BJ (cell line): ENCODE measurements at regions not wholly inside any gene's neighbourhood (a gene's known extent, or its start where the extent isn't known, plus 50 kb on each side); places are given as distances from the start of the nearest gene placed in this dataset.

Experiments
- CTCF ChIA-PET: fragments of 350-600 bp; formaldehyde crosslinking; extraction: SDS; loops from one replicate; lab custom pipeline; 2021; ENCODE audit warnings: antibody characterized with exemption, inconsistent platforms; lab: Yijun Ruan, JAX
- POLR2A ChIA-PET: fragments of 300-600 bp; sonication (Branson Sonifier 250); formaldehyde crosslinking; extraction: SDS; loops from one replicate; lab custom pipeline; 2021; ENCODE audit warnings: antibody characterized with exemption; lab: Charles Lee
- DNase-seq: peaks from one replicate; pipeline ENCODE4 v3.0.0-alpha.2; 2011; ENCODE audit warnings: low read depth
- H3K27me3 ChIP-seq: 2 replicates; pipeline ENCODE4 v1.6.0; 2011; ENCODE audit warnings: low read length; ENCODE audit not compliant: control insufficient read depth, insufficient read depth
- H3K36me3 ChIP-seq: 2 replicates; pipeline ENCODE4 v1.5.1; 2011; ENCODE audit warnings: low read length; ENCODE audit not compliant: control insufficient read depth, insufficient read depth
- H3K4me3 ChIP-seq: 2 replicates; pipeline ENCODE4 v1.5.1; 2011; ENCODE audit warnings: low read depth, mild to moderate bottlenecking, control low read depth, low read length
- TF ChIP-seq, protein P1 (sequence below): IDR thresholded peaks from 2 replicates; pipeline ENCODE4 v1.5.1; 2011; ENCODE audit warnings: low read depth, mild to moderate bottlenecking, control low read depth, inconsistent platforms, low read length, moderate library complexity; ENCODE audit not compliant: insufficient read depth

GRCh38 chr6:149252622-149253021, 64.9 kb upstream of the TAB2 start:
- POLR2A ChIA-PET = no interaction called here
- Histone ChIP-seq H3K4me3 (no peak overlapping the region), H3K36me3 (no peaks in the 10 kb centered on the region), H3K27me3 (peaks cover 8% of the 10 kb centered on the region)
- TF ChIP-seq, protein P1, sequence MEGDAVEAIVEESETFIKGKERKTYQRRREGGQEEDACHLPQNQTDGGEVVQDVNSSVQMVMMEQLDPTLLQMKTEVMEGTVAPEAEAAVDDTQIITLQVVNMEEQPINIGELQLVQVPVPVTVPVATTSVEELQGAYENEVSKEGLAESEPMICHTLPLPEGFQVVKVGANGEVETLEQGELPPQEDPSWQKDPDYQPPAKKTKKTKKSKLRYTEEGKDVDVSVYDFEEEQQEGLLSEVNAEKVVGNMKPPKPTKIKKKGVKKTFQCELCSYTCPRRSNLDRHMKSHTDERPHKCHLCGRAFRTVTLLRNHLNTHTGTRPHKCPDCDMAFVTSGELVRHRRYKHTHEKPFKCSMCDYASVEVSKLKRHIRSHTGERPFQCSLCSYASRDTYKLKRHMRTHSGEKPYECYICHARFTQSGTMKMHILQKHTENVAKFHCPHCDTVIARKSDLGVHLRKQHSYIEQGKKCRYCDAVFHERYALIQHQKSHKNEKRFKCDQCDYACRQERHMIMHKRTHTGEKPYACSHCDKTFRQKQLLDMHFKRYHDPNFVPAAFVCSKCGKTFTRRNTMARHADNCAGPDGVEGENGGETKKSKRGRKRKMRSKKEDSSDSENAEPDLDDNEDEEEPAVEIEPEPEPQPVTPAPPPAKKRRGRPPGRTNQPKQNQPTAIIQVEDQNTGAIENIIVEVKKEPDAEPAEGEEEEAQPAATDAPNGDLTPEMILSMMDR = no peak
- no peak for DNase-seq
- CTCF ChIA-PET = no interaction called here

DNA sequence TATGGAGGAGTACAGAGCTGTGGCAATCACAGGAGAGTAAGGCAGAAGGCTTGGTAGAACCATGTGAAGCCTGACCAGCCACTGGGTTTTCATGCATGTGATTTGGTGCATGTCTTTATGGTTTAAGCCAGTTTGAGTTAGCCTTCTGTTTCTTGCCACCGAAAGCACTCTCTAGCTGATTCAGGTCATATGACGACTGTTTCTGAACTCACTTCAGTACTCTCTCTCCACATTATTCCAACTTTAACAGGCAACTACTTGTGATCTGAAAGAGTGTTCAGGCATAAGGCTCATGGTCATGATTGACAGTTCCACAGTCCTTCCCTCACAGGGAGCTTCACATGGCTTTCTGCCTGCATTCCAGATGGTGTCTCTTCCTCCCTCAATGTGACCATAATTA, 63.3 kb upstream of the TAB2 start:
- CTCF ChIA-PET = no interaction called here
- POLR2A ChIA-PET = no interaction called here
- TF ChIP-seq, protein P1 = no peak
- peaks cover 7% of the 10 kb centered on the region for H3K27me3 ChIP-seq
- DNase-seq = no peak
- no peaks in the 10 kb centered on the region for H3K36me3 ChIP-seq
- H3K4me3 ChIP-seq = no peak overlapping the region

DNA sequence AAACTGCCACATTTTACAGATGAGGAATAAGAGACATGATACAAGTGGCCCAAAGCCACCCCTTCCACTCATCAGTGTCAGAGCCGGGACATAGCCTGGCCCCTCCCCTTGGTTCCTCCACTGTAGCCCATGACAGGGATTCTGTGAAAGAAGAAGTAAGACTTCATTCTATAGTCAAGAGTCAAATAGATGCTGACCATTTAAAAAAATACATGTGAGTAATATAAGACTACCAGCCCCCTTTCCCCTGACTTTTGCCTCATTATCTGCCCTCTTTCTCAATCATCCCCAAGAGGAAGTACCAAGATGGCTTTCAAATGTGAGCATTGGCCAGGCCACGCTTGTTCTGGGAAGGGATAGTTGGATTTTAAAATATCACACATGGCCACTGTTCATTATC, 57.8 kb upstream of the TAB2 start:
- Histone ChIP-seq H3K36me3 (no peaks in the 10 kb centered on the region), H3K4me3 (no peak overlapping the region), H3K27me3 (peaks cover 9% of the 10 kb centered on the region)
- POLR2A ChIA-PET = no interaction called here
- TF ChIP-seq, protein P1 = no peak
- CTCF ChIA-PET = interaction anchor here (1.5 kb wide), 1 partner anchor 172 kb away, joined by 3 read pairs; no protein-coding TSS in a partner anchor
- no peak for DNase-seq

DNA sequence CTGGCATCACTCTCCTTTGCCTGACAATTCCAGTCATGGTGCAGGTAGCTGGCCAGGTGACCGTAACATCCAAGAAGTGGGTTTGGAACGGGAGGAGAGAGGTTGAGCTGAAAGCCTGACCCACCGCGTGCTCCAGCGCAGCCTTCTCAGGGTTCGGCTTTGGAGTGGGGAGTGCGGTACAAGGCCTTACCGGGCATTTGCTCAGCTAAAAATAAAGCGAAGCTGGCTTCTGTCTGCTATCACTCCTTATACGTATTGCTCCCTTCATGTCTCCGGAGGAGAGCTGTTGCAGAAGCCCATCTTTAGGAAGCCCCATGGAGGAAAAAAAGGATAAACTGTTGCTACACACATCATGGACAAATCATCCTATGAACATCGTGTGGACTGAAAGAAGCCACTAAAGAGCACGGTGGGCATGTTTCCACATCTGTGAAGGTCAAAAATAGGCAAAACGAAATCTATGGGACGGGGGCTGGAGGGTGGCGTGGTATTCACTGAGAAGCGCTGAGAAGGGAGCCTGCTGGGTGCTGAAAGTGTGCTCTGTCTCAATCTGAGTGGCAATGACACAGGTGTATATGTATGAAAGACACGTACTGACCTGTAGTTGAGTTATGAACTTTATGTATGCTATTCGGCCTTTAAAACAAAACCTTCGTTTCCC, 57.2 kb upstream of the TAB2 start:
- no peak for DNase-seq
- peaks cover 7% of the 10 kb centered on the region for H3K27me3 ChIP-seq
- ChIA-PET CTCF (interaction anchor here (1.5 kb wide), 1 partner anchor 172 kb away, joined by 3 read pairs; no protein-coding TSS in a partner anchor), POLR2A (no interaction called here)
- TF ChIP-seq, protein P1 = no peak
- H3K4me3 ChIP-seq = no peak overlapping the region
- no peaks in the 10 kb centered on the region for H3K36me3 ChIP-seq

- ChIA-PET CTCF (interaction anchor here (1.2 to 1.6 kb wide), 3 partner anchors 10 to 170 kb away, joined by 3 to 4 read pairs (median 3); no protein-coding TSS in a partner anchor), POLR2A (no interaction called here)
- no peaks in the 10 kb centered on the region for H3K36me3 ChIP-seq
- TF ChIP-seq, protein P1 = no peak
- H3K27me3 ChIP-seq = peaks cover 10% of the 10 kb centered on the region
- H3K4me3 ChIP-seq = no peak overlapping the region
- no peak for DNase-seq
Measured at GRCh38 chr6:149261364-149262040, 56.0 kb upstream of the TAB2 start.
